CD14-positive monocyte (primary cell): ENCODE measurements at regions not wholly inside any gene's neighbourhood (a gene's known extent, or its start where the extent isn't known, plus 50 kb on each side); places are given as distances from the start of the nearest gene placed in this dataset.

Source experiments
- DNase-seq, 3 donors: peaks; one replicate each; pipeline ENCODE4 v3.0.0-alpha.2; 2011 to 2022
- H2AFZ ChIP-seq: 2 replicates; pipeline ENCODE4 v1.6.0; 2012; ENCODE audit warnings: mild to moderate bottlenecking, low read depth, low read length, inconsistent platforms; ENCODE audit not compliant: insufficient read depth, poor library complexity, severe bottlenecking
- H3K27ac ChIP-seq, 2 donors: 1 replicate in 1 of 2; 2 replicates in 1 of 2; pipeline ENCODE4 v1.5.1; 2012 to 2013; ENCODE audit warnings: low read length in 2 of 2, control low read depth in 1 of 2, inconsistent platforms in 1 of 2, low read depth in 1 of 2, mild to moderate bottlenecking in 1 of 2
- H3K27me3 ChIP-seq, 2 donors: one replicate each; pipeline versions ENCODE4 v1.6.0 to v1.6.1; 2011 to 2013; ENCODE audit warnings: low read length in 2 of 2; ENCODE audit not compliant: control insufficient read depth in 2 of 2, insufficient read depth in 2 of 2
- H3K36me3 ChIP-seq, 2 donors: replicated peaks in 1 of 2; 1 replicate in 1 of 2; 2 replicates in 1 of 2; pipeline versions ENCODE4 v1.5.1 to v1.6.1; 2012 to 2013; ENCODE audit warnings: low read length in 2 of 2, control low read depth in 1 of 2, inconsistent platforms in 1 of 2, mild to moderate bottlenecking in 1 of 2; ENCODE audit not compliant: insufficient read depth in 2 of 2, control insufficient read depth in 1 of 2
- H3K4me1 ChIP-seq, 2 donors: 1 replicate in 1 of 2; 2 replicates in 1 of 2; pipeline versions ENCODE4 v1.5.1 to v1.6.1; 2012 to 2013; ENCODE audit warnings: low read length in 2 of 2, control low read depth in 1 of 2, inconsistent platforms in 1 of 2, mild to moderate bottlenecking in 1 of 2, moderate library complexity in 1 of 2; ENCODE audit not compliant: insufficient read depth in 2 of 2, control insufficient read depth in 1 of 2
- H3K4me2 ChIP-seq: replicated peaks from 2 replicates; pipeline ENCODE3; 2012; ENCODE audit warnings: low read length, moderate library complexity, mild to moderate bottlenecking; ENCODE audit not compliant: poor library complexity, severe bottlenecking; ENCODE audit errors: extremely low read depth
- H3K4me3 ChIP-seq, 3 experiments: fragments of 200-600 bp in 1 of 3; sonication (generic) in 1 of 3; replicated peaks in 1 of 3; 1 replicate in 2 of 3; 2 replicates in 1 of 3; pipeline ENCODE4 v1.5.1; 2011 to 2013; ENCODE audit warnings: low read length in 3 of 3, mild to moderate bottlenecking in 3 of 3, control low read depth in 2 of 3, low read depth in 2 of 3, inconsistent platforms in 1 of 3, moderate library complexity in 1 of 3
- H3K79me2 ChIP-seq: 2 replicates; pipeline ENCODE4 v1.6.0; 2012; ENCODE audit warnings: mild to moderate bottlenecking, control low read depth, inconsistent platforms, low read length, moderate library complexity; ENCODE audit not compliant: insufficient read depth
- H3K9ac ChIP-seq: 2 replicates; pipeline ENCODE4 v1.6.0; 2017; ENCODE audit warnings: low read length, mild to moderate bottlenecking; ENCODE audit not compliant: insufficient read depth, poor library complexity, severe bottlenecking
- H3K9me3 ChIP-seq, 2 donors: replicated peaks in 1 of 2; 1 replicate in 1 of 2; 2 replicates in 1 of 2; pipeline versions ENCODE4 v1.5.1 to v1.6.1; 2012 to 2013; ENCODE audit warnings: low read length in 2 of 2, control low read depth in 1 of 2; ENCODE audit not compliant: control insufficient read depth in 1 of 2, insufficient read depth in 1 of 2
- H4K20me1 ChIP-seq: 2 replicates; pipeline ENCODE4 v1.6.0; 2012; ENCODE audit warnings: mild to moderate bottlenecking, low read length, control low read depth, moderate library complexity; ENCODE audit not compliant: insufficient read depth
- H3K27ac Mint-ChIP-seq, 7 donors: one replicate each; pipeline ENCODE4 v1.8.0; 2020; ENCODE audit warnings: mild to moderate bottlenecking in 7 of 7, mixed read lengths in 7 of 7, moderate library complexity in 6 of 7, inconsistent platforms in 2 of 7
- H3K27me3 Mint-ChIP-seq, 3 donors: one replicate each; pipeline ENCODE4 v1.8.0; 2021 to 2022; ENCODE audit warnings: low read depth in 3 of 3, mild to moderate bottlenecking in 3 of 3, mixed read lengths in 3 of 3, moderate library complexity in 3 of 3, inconsistent platforms in 1 of 3
- H3K36me3 Mint-ChIP-seq, 2 donors: one replicate each; pipeline ENCODE4 v1.8.0; 2020; ENCODE audit warnings: mixed read lengths in 2 of 2, inconsistent platforms in 1 of 2, mild to moderate bottlenecking in 1 of 2
- H3K4me1 Mint-ChIP-seq: one replicate; pipeline ENCODE4 v1.8.0; 2020; ENCODE audit warnings: mild to moderate bottlenecking, mixed read lengths
- H3K4me3 Mint-ChIP-seq, 2 donors: one replicate each; pipeline ENCODE4 v1.8.0; 2020; ENCODE audit warnings: mild to moderate bottlenecking in 2 of 2, mixed read lengths in 2 of 2, moderate library complexity in 1 of 2
- H3K9me3 Mint-ChIP-seq, 7 donors: one replicate each; pipeline ENCODE4 v1.8.0; 2020 to 2022; ENCODE audit warnings: mixed read lengths in 7 of 7, mild to moderate bottlenecking in 6 of 7, moderate library complexity in 6 of 7, inconsistent platforms in 2 of 7
- CTCF ChIP-seq: fragments of 200-600 bp; IDR thresholded peaks from one replicate; pipeline ENCODE4 v1.8.0; 2022; ENCODE audit warnings: antibody characterized with exemption, mild to moderate bottlenecking
- WGBS: methylation state at CpG from one replicate; pipeline ENCODE4 v1.1.5; 2013; ENCODE audit warnings: missing lambda C conversion rate; ENCODE audit not compliant: insufficient coverage; 5-methylcytosine and 5-hydroxymethylcytosine counted together
- intact Hi-C, 2 donors: fragments of 100-400 bp; cut with micrococcal nuclease; formaldehyde crosslinking; loops; one replicate each; pipeline versions ENCODE4 v1.15.0 to v1.15.1; 2023

GRCh38 chr3:148588291-148588690 lies 109.4 kb upstream of the AGTR1 start:
- H3K4me2 ChIP-seq = no peak overlapping the region
- no peak for TF ChIP-seq CTCF
- H3K9ac ChIP-seq = no peak overlapping the region
- H2AFZ ChIP-seq = no peak overlapping the region
- H3K79me2 ChIP-seq = no peaks in the 10 kb centered on the region
- H3K27me3 Mint-ChIP-seq = no peaks in the 10 kb centered on the region
- intact Hi-C loops = no loop called here
- H3K4me3 Mint-ChIP-seq = no peak overlapping the region
- H3K4me1 ChIP-seq = no peaks in the 10 kb centered on the region
- H3K9me3 Mint-ChIP-seq = peaks cover 0 to 5% (median 0%) of the 10 kb centered on the region in 7 donors
- no peak overlapping the region for H3K27ac ChIP-seq
- H3K27me3 ChIP-seq = no peaks in the 10 kb centered on the region
- no peaks in the 10 kb centered on the region for H4K20me1 ChIP-seq
- H3K36me3 Mint-ChIP-seq = no peaks in the 10 kb centered on the region
- DNase-seq = no peak
- H3K36me3 ChIP-seq = no peaks in the 10 kb centered on the region
- H3K4me1 Mint-ChIP-seq = no peaks in the 10 kb centered on the region
- H3K4me3 ChIP-seq = no peak overlapping the region
- no CpG with 5 or more reads among the region's 2 CpGs for WGBS
- H3K27ac Mint-ChIP-seq = no peak overlapping the region
- no peaks in the 10 kb centered on the region for H3K9me3 ChIP-seq

GRCh38 chr3:148591525-148591924 lies 106.2 kb upstream of the AGTR1 start:
- Histone ChIP-seq H3K9me3 (no peaks in the 10 kb centered on the region), H4K20me1 (no peaks in the 10 kb centered on the region), H3K9ac (no peak overlapping the region), H2AFZ (no peak overlapping the region), H3K79me2 (no peaks in the 10 kb centered on the region), H3K4me2 (no peak overlapping the region), H3K4me3 (no peak overlapping the region), H3K27me3 (no peaks in the 10 kb centered on the region), H3K4me1 (no peaks in the 10 kb centered on the region), H3K36me3 (no peaks in the 10 kb centered on the region), H3K27ac (no peak overlapping the region)
- TF ChIP-seq CTCF = no peak
- H3K36me3 Mint-ChIP-seq = no peaks in the 10 kb centered on the region
- H3K4me1 Mint-ChIP-seq = no peaks in the 10 kb centered on the region
- DNase-seq = no peak
- 86% methylated on average over 1 of the region's 3 CpGs for WGBS
- intact Hi-C loops = no loop called here
- H3K27ac Mint-ChIP-seq = no peak overlapping the region
- no peaks in the 10 kb centered on the region for H3K27me3 Mint-ChIP-seq
- H3K9me3 Mint-ChIP-seq = peaks cover 0 to 5% (median 0%) of the 10 kb centered on the region in 7 donors
- H3K4me3 Mint-ChIP-seq = no peak overlapping the region
